ENCODE measurements at regions not wholly inside any gene's neighbourhood (a gene's known extent, or its start where the extent isn't known, plus 50 kb on each side); places are given as distances from the start of the nearest gene placed in this dataset.

DNA sequence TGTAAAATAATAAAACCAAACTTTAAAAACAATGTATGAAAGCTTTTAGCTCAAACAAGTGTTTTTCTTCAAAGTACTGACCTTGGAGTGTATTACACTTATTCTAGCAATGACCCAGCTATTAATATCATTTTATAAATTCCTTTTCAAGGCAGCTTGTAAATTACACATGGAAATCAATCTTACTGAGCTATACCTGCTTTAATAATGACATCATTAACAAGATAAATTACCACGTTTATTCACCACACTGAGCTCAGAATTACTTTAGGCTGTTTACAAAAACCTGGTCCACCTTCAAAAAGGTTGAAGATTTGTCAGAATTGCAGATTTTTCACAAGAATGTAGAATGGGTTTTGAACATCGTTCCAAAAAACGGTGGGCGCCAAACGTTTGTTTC lies 91.7 kb upstream of the RFLNA start:
- Mint-ChIP-seq H3K4me3 (no peak overlapping the region), H3K4me1 (peaks cover 5% of the 10 kb centered on the region), H3K27me3 (ENCODE audit: low read depth) (no peaks in the 10 kb centered on the region), H3K9me3 (peaks cover 16% of the 10 kb centered on the region), H3K27ac (peak overlapping the region in 1 of 3 experiments; percentile 38), H3K36me3 (ENCODE audit: low read depth) (no peaks in the 10 kb centered on the region)
- TF ChIP-seq, protein P1, sequence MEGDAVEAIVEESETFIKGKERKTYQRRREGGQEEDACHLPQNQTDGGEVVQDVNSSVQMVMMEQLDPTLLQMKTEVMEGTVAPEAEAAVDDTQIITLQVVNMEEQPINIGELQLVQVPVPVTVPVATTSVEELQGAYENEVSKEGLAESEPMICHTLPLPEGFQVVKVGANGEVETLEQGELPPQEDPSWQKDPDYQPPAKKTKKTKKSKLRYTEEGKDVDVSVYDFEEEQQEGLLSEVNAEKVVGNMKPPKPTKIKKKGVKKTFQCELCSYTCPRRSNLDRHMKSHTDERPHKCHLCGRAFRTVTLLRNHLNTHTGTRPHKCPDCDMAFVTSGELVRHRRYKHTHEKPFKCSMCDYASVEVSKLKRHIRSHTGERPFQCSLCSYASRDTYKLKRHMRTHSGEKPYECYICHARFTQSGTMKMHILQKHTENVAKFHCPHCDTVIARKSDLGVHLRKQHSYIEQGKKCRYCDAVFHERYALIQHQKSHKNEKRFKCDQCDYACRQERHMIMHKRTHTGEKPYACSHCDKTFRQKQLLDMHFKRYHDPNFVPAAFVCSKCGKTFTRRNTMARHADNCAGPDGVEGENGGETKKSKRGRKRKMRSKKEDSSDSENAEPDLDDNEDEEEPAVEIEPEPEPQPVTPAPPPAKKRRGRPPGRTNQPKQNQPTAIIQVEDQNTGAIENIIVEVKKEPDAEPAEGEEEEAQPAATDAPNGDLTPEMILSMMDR (IDR thresholded peaks at IDR 0.05; ENCODE audit: unreplicated experiment in 3 of 3) = no peak

DNA sequence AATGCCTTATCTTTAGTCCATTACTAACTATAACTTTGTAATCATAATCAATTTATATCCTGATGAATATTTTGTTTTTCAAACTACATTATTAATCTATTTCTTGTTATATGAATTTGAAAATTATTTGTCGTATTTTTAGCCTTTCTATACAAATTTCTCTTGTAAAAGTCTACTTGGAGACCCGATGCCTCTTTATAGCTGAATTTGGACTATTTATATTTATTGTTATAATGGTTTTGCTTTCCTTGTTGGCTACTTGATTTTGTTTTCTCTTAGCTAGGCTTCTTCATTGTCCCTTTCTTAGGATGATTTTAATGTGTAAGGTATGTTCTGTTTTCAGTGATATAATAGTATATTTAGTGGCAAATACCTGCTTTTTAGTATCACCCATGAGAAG lies 89.5 kb upstream of the RFLNA start:
- Mint-ChIP-seq H3K4me1 (peaks cover 13% of the 10 kb centered on the region), H3K9me3 (peaks cover 16% of the 10 kb centered on the region), H3K36me3 (ENCODE audit: low read depth) (no peaks in the 10 kb centered on the region), H3K4me3 (no peak overlapping the region), H3K27ac (no peak overlapping the region), H3K27me3 (ENCODE audit: low read depth) (no peaks in the 10 kb centered on the region)
- TF ChIP-seq, protein P1 (IDR thresholded peaks at IDR 0.05; ENCODE audit: unreplicated experiment in 3 of 3) = no peak

DNA sequence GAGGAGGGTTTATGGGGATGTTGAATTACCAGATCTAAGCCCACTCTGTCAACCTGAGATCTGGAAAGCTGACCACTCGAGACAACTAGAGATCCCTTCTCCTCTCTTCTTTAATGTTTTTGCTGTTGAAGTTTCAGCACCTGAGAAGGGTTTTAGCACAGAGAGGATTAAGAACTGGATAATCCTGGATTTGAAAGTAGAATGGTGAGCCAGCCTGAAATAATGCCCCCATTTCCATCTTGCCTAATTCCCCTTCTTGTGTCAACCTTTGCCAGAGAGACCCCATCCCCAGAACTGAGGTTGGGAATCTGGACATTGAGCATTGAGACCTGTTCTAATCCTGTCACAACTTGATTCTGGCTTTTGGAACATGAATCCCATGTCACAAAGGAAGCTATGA lies 87.8 kb upstream of the RFLNA start:
- TF ChIP-seq, protein P1 (IDR thresholded peaks at IDR 0.05; ENCODE audit: unreplicated experiment in 3 of 3) = no peak
- H3K27ac Mint-ChIP-seq = no peak overlapping the region
- peaks cover 12% of the 10 kb centered on the region for H3K9me3 Mint-ChIP-seq
- H3K36me3 Mint-ChIP-seq (ENCODE audit: low read depth) = no peaks in the 10 kb centered on the region
- peaks cover 13% of the 10 kb centered on the region for H3K4me1 Mint-ChIP-seq
- no peak overlapping the region for H3K4me3 Mint-ChIP-seq
- H3K27me3 Mint-ChIP-seq (ENCODE audit: low read depth) = no peaks in the 10 kb centered on the region

DNA sequence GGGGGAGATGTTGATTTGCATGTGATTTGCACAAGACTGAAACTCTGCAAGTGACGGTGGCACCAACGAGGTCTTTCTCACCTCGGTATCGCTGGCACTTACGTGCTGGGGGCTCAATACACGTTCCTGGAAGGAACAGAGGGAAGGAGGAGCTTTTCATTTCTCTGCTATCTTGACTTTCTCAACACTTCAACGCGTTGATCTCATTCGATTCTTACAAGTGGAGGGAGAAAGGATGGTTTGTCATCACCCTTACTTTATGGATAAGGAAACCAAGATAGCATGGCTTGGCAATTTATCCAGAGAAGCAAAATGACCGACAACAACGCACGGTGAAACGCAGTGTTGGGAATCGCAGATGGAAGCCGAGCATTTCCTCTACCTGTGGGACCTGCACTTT lies 87.3 kb upstream of the RFLNA start:
- TF ChIP-seq, protein P1 (IDR thresholded peaks at IDR 0.05; ENCODE audit: unreplicated experiment in 3 of 3) = no peak
- peaks cover 12% of the 10 kb centered on the region for H3K9me3 Mint-ChIP-seq
- peaks cover 13% of the 10 kb centered on the region for H3K4me1 Mint-ChIP-seq
- no peaks in the 10 kb centered on the region for H3K36me3 Mint-ChIP-seq (ENCODE audit: low read depth)
- H3K27me3 Mint-ChIP-seq (ENCODE audit: low read depth) = no peaks in the 10 kb centered on the region
- no peak overlapping the region for H3K4me3 Mint-ChIP-seq
- peak overlapping the region in 1 of 3 experiments; percentile 50 for H3K27ac Mint-ChIP-seq

DNA sequence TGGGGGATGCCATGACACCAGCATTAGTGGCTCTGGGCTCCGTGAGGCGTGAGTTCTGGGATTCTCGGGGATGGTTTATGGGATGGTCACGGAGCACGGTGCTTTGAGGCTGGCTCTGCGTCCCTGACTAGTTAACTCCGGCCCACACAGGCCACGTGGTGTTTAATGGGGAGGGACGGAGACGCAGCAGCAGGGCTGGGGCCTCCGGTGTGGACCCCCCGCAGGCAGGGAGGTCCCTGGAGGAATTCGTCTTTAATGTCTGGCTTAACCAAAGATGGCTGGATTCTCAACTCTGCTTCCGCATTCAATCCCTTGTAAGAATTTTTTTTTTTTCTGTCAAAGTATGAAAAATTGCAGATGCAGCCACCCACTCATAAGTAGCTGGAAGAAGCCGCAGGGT lies 86.4 kb upstream of the RFLNA start:
- peaks cover 15% of the 10 kb centered on the region for H3K4me1 Mint-ChIP-seq
- peaks cover 3% of the 10 kb centered on the region for H3K27me3 Mint-ChIP-seq (ENCODE audit: low read depth)
- peaks cover 18% of the 10 kb centered on the region for H3K9me3 Mint-ChIP-seq
- peak overlapping the region; percentile 50 to 78 (median 70) for H3K27ac Mint-ChIP-seq
- TF ChIP-seq, protein P1 (IDR thresholded peaks at IDR 0.05; ENCODE audit: unreplicated experiment in 3 of 3) = no peak
- no peaks in the 10 kb centered on the region for H3K36me3 Mint-ChIP-seq (ENCODE audit: low read depth)
- no peak overlapping the region for H3K4me3 Mint-ChIP-seq

DNA sequence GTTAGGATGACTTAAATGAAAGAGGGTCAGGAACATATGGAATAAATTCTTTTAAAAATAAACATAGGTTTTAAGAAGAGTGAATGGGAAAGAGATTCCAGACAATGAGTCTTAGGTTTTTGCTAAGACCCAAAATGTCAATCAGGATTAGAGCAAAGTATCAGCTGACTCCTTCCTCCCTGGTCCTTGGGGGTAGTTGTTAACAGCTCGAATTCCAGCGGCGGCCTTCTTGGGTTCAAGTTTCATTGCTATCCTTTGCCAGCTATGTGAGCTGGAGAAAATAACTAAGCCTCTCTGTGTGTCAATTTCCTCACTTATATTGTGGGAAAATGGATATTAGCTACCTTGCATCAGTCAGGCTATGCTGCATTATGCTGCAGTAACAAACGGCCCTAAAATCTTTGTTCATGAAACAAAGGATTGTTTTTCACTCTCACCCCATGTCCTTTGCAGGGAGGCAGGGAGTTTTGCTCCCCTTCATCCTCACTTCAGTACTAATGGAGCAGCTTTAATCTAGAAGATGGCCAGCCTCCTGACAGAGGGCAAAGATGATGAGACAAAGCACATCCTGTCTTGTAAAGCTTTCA lies 83.8 kb upstream of the RFLNA start:
- Mint-ChIP-seq H3K36me3 (ENCODE audit: low read depth) (peaks cover 7% of the 10 kb centered on the region), H3K27ac (peak overlapping the region in 1 of 3 experiments; percentile 43), H3K4me1 (peaks cover 17% of the 10 kb centered on the region), H3K27me3 (ENCODE audit: low read depth) (peaks cover 7% of the 10 kb centered on the region), H3K4me3 (no peak overlapping the region), H3K9me3 (peaks cover 24% of the 10 kb centered on the region)
- TF ChIP-seq, protein P1 (IDR thresholded peaks at IDR 0.05; ENCODE audit: unreplicated experiment in 3 of 3) = no peak
